Activated CD8-positive, alpha-beta T cell treated with anti-CD3 and anti-CD28 coated beads, Interleukin-2, amount 10 ng/mL, durations not matched to agents 7 days and 5 days (primary cell): ENCODE measurements at regions not wholly inside any gene's neighbourhood (a gene's known extent, or its start where the extent isn't known, plus 50 kb on each side); places are given as distances from the start of the nearest gene placed in this dataset.

Experiments
- ATAC-seq: fragments of 150-1000 bp; cut with Tn5 transposase; one replicate; pipeline ENCODE4 v1.10.0; 2021; ENCODE audit warnings: moderate library complexity
- CTCF ChIA-PET: fragments of 350-600 bp; sonication (Branson Sonifier 250); formaldehyde crosslinking; loops from one replicate; lab custom pipeline; 2021; ENCODE audit warnings: antibody characterized with exemption; lab: Charles Lee
- POLR2A ChIA-PET: fragments of 350-600 bp; sonication (Branson Sonifier 250); formaldehyde crosslinking; loops from one replicate; lab custom pipeline; 2021; ENCODE audit warnings: antibody characterized with exemption; lab: Charles Lee
- DNase-seq: peaks from one replicate; pipeline ENCODE4 v3.0.0-alpha.2; 2020
- H3K27ac Mint-ChIP-seq: one replicate; pipeline ENCODE4 v1.8.0; 2021; ENCODE audit warnings: mild to moderate bottlenecking, mixed read lengths
- H3K27me3 Mint-ChIP-seq: one replicate; pipeline ENCODE4 v1.8.0; 2021; ENCODE audit warnings: low read depth, mixed read lengths
- H3K36me3 Mint-ChIP-seq: one replicate; pipeline ENCODE4 v1.8.0; 2021; ENCODE audit warnings: low read depth, mixed read lengths
- H3K4me1 Mint-ChIP-seq: one replicate; pipeline ENCODE4 v1.8.0; 2021; ENCODE audit warnings: low read depth, mixed read lengths
- H3K4me3 Mint-ChIP-seq: one replicate; pipeline ENCODE4 v1.8.0; 2021; ENCODE audit warnings: mild to moderate bottlenecking, mixed read lengths
- H3K9me3 Mint-ChIP-seq: one replicate; pipeline ENCODE4 v1.8.0; 2022; ENCODE audit warnings: mixed read lengths; ENCODE audit not compliant: insufficient read depth

DNA sequence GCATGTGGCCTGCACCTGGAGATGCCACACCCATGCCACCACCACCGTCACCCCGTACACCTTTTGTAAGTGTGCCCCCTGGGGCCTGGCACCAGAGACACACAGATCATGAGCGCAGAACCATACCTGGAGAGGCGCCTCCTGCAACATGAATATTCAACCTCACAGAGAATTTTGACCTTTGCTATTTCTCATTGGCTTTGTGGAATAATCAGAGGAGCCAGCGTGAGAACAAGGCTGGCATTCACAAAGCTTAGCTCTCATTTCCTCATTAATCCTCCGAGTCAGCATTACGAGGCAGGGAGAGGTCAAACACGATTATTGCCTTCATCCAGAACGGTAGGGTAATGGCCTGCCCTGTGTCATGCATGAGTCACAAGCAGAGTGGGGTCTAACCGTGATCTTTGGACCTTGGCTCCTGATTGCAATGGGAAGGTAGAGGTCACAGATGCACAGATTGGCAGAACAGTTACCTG lies 73.0 kb upstream of the POMGNT2 start:
- DNase-seq: no peak
- no peak for ATAC-seq
- H3K4me1 Mint-ChIP-seq: peaks cover 46% of the 10 kb centered on the region
- ChIA-PET POLR2A (interaction anchor here (1.6 to 3.1 kb wide), 2 partner anchors 15 to 16 kb away, joined by 6 to 17 read pairs; no protein-coding TSS in a partner anchor), CTCF (interaction anchor here (1.1 to 3.3 kb wide), 4 partner anchors 16 to 325 kb away, joined by 3 to 37 read pairs (median 4); no protein-coding TSS in a partner anchor)
- no peak overlapping the region for H3K4me3 Mint-ChIP-seq
- H3K9me3 Mint-ChIP-seq: peaks cover 11% of the 10 kb centered on the region
- peak overlapping the region; percentile 93 for H3K27ac Mint-ChIP-seq
- H3K27me3 Mint-ChIP-seq: no peaks in the 10 kb centered on the region
- peaks cover 31% of the 10 kb centered on the region for H3K36me3 Mint-ChIP-seq

DNA sequence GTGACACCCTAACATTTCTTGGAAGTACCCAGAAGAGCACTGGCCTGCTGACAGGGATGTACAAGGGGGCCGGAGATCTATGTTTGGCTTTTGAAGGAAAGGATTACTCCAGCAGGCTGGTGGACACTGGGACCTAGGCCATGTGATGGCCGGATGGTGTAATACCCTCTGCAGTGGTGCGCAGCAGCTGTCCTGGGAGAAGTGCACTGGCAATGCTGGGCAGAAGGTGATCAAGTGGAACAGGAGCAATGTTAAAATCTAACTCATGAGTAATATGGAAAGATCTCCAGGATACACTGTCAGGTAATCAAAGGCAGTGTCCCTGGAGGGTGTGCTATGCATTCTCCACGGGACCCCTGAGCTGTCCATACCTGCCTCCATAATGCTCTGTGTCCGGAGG lies 71.2 kb upstream of the POMGNT2 start:
- H3K9me3 Mint-ChIP-seq: peaks cover 26% of the 10 kb centered on the region
- POLR2A ChIA-PET: no interaction called here

DNA sequence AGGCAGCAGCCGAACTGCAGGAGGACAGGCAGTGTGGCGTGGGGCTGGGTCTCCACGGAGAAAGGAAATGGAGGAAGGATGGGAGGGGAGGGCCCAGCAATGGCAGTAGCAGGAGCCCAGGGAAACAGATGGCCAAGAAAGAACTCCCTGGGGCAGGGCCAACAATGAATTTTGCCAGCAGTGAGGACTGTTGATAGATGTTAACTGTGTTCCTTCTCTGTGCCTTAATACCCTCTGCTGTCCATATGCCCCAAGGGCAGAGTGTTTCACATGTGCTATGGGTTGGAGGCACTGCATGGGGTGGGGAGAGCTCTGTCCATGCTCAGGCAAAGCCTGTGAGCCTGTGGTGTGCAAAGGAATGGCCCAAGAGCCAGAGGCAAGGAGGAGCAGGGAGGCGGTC lies 70.8 kb upstream of the POMGNT2 start:
- ATAC-seq: no peak
- Mint-ChIP-seq H3K36me3 (peaks cover 43% of the 10 kb centered on the region), H3K27ac (no peak overlapping the region), H3K4me3 (no peak overlapping the region), H3K9me3 (peaks cover 26% of the 10 kb centered on the region), H3K4me1 (peaks cover 38% of the 10 kb centered on the region), H3K27me3 (no peaks in the 10 kb centered on the region)
- no peak for DNase-seq
- ChIA-PET CTCF (interaction anchor here (3.1 kb wide), 1 partner anchor 14 kb away, joined by 18 read pairs; no protein-coding TSS in a partner anchor), POLR2A (no interaction called here)

More for the DNA sequence above, 71.2 kb upstream of the POMGNT2 start:
- H3K27ac Mint-ChIP-seq: peak overlapping the region; percentile 15
- no peak for ATAC-seq
- peaks cover 40% of the 10 kb centered on the region for H3K4me1 Mint-ChIP-seq
- DNase-seq: no peak
- H3K36me3 Mint-ChIP-seq: peaks cover 43% of the 10 kb centered on the region
- CTCF ChIA-PET: interaction anchor here (3.1 kb wide), 1 partner anchor 15 kb away, joined by 18 read pairs; no protein-coding TSS in a partner anchor
- no peaks in the 10 kb centered on the region for H3K27me3 Mint-ChIP-seq
- H3K4me3 Mint-ChIP-seq: no peak overlapping the region

DNA sequence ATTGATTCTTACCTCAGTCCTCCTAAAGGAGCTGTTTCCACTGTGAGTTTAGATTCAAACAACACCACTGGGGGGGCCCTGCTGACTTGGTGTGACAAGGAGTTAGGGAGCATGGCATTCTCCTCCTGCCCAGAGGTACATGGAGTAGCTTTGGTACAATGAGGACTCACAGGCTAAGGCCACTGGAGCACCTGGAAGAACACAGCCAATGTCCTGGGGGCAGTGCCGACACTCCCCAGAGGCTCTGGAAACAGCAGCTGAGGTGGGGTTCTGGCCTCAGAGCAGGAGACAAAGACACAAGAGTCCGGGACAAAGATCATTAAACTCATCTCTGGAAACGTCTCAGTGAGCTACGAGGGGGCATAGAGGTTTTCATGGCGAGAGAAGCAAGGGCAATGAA lies 69.7 kb upstream of the POMGNT2 start:
- peaks cover 34% of the 10 kb centered on the region for H3K36me3 Mint-ChIP-seq
- ChIA-PET CTCF (interaction anchor here (0.9 to 3.1 kb wide), 4 partner anchors 10 to 104 kb away, joined by 3 to 18 read pairs (median 3); no protein-coding TSS in a partner anchor), POLR2A (interaction anchor here (0.7 to 1.4 kb wide), 2 partner anchors 13 to 113 kb away, joined by 3 read pairs; no protein-coding TSS in a partner anchor)
- no peak overlapping the region for H3K4me3 Mint-ChIP-seq
- peaks cover 26% of the 10 kb centered on the region for H3K9me3 Mint-ChIP-seq
- peaks cover 27% of the 10 kb centered on the region for H3K4me1 Mint-ChIP-seq
- ATAC-seq: no peak
- no peak for DNase-seq
- no peak overlapping the region for H3K27ac Mint-ChIP-seq
- H3K27me3 Mint-ChIP-seq: no peaks in the 10 kb centered on the region

DNA sequence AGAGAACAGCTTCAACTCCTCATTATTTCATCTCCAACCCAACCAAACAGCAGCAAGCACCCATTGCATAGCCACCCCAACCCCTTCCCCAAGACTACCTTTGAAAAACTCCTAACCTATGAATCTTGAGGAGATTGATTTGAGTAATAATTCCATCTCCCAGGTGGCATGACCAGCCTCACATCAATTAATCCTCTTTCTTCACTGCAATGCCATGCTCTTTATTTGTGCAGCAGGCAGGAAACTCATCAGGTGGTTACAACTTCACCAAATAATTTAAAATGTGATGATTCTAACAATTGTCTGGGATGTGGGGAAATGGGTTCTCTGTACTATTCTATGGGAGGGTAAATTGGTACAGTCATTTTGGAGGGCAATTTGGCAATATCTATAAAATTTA lies 68.1 kb upstream of the POMGNT2 start:
- DNase-seq (no peak), ATAC-seq (no peak)
- Mint-ChIP-seq H3K4me1 (peaks cover 11% of the 10 kb centered on the region), H3K4me3 (no peak overlapping the region), H3K36me3 (peaks cover 27% of the 10 kb centered on the region), H3K9me3 (peaks cover 34% of the 10 kb centered on the region), H3K27me3 (no peaks in the 10 kb centered on the region), H3K27ac (no peak overlapping the region)
- ChIA-PET POLR2A (interaction anchor here (1.2 kb wide), 1 partner anchor 11 kb away, joined by 3 read pairs; no protein-coding TSS in a partner anchor), CTCF (interaction anchor here (1.0 to 3.1 kb wide), 2 partner anchors 12 to 204 kb away, joined by 3 to 18 read pairs; no protein-coding TSS in a partner anchor)

DNA sequence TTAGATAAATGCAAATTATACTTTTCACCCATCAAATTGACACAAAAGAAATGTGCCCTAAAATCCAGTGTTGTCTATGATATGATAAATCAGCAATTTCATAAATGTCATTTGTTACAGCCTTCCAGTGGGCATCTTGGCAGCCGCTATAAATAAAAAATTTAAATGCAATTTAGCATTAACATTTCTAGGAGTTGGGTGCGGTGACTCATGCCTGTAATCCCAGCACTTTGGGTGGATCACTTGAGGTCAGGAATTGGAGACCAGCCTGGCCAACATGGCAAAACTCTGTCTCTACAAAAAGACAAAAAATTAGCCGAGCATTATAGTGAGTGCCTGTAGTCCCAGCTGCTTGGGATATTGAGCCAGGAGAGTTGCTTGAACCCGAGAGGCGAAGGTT lies 65.9 kb upstream of the POMGNT2 start:
- no peak for ATAC-seq
- POLR2A ChIA-PET: no interaction called here
- H3K27ac Mint-ChIP-seq: no peak overlapping the region
- CTCF ChIA-PET: interaction anchor here (0.8 to 1.6 kb wide), 3 partner anchors 9 to 84 kb away, joined by 3 to 5 read pairs (median 3); no protein-coding TSS in a partner anchor
- H3K27me3 Mint-ChIP-seq: no peaks in the 10 kb centered on the region
- DNase-seq: no peak
- peaks cover under 1% of the 10 kb centered on the region for H3K4me1 Mint-ChIP-seq
- peaks cover 25% of the 10 kb centered on the region for H3K36me3 Mint-ChIP-seq
- no peak overlapping the region for H3K4me3 Mint-ChIP-seq
- H3K9me3 Mint-ChIP-seq: peaks cover 38% of the 10 kb centered on the region

DNA sequence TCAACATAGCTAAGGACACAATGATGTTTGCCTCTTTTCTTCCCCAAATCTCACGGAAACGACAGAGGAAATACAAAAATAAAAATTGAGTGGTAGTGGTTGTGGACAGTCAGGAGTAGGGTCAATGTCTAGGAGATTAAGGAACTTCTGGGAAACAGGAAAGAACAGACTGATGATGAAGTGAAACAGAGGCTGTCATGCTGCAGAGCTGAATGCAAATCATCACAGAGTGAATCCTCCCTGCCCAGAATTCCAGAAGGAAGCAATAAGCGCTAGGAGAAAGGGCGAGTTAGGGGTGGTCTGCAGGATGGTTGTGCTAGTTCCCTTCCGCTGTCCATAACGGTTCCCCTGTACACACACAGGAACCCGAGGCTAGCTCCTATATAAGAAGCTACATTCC lies 64.7 kb upstream of the POMGNT2 start:
- H3K4me3 Mint-ChIP-seq: no peak overlapping the region
- CTCF ChIA-PET: interaction anchor here (1.0 to 1.6 kb wide), 2 partner anchors 8 to 10 kb away, joined by 5 to 6 read pairs; no protein-coding TSS in a partner anchor

DNA sequence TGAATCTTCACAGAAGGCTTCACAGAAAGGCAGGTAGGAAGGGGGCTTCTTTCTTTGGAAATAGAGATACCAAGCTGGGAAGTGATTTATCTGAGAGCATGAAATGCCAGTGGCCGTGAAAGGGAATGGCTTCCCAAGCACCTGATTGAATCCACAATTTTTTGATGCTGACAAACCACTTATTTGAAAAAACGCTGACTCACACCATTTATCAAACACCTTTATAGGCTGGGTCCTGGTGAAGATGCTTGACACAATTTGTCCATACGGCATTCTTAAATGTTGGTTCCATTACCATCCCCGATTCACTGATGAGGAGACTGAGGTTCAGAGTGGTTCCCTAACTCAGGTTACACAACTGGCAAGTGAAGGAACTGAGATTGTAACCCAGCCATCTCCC lies 64.1 kb upstream of the POMGNT2 start:
- H3K36me3 Mint-ChIP-seq: peaks cover 35% of the 10 kb centered on the region
- DNase-seq: no peak
- peaks cover 52% of the 10 kb centered on the region for H3K9me3 Mint-ChIP-seq
- POLR2A ChIA-PET: no interaction called here
- H3K4me3 Mint-ChIP-seq: no peak overlapping the region
- H3K27ac Mint-ChIP-seq: no peak overlapping the region
- no peaks in the 10 kb centered on the region for H3K4me1 Mint-ChIP-seq
- CTCF ChIA-PET: no interaction called here
- H3K27me3 Mint-ChIP-seq: no peaks in the 10 kb centered on the region
- no peak for ATAC-seq

More for the DNA sequence above, 64.7 kb upstream of the POMGNT2 start:
- H3K27ac Mint-ChIP-seq: no peak overlapping the region
- ATAC-seq (no peak), DNase-seq (no peak)
- peaks cover 50% of the 10 kb centered on the region for H3K9me3 Mint-ChIP-seq
- POLR2A ChIA-PET: no interaction called here
- peaks cover 34% of the 10 kb centered on the region for H3K36me3 Mint-ChIP-seq
- no peaks in the 10 kb centered on the region for H3K4me1 Mint-ChIP-seq
- H3K27me3 Mint-ChIP-seq: no peaks in the 10 kb centered on the region

DNA sequence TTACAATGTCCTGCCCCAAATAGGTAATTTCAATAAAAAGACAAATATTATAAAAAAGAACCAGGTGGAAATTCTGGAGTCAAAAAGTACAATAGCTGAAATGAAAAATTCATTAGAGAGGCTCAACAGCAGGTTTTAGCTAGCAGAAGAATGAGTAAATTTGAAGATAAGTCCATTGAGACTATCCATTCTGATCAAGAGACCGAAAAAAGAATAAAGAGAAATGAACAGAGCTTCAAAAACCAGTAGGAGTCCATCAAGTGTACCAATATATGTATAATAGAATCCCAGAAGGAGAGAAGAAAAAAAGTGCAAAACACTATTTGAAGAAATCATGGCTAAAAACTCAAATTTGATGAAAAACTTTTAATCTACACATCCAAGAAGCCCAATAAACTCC lies 60.5 kb upstream of the POMGNT2 start:
- no peak for ATAC-seq
- no peak overlapping the region for H3K27ac Mint-ChIP-seq

DNA sequence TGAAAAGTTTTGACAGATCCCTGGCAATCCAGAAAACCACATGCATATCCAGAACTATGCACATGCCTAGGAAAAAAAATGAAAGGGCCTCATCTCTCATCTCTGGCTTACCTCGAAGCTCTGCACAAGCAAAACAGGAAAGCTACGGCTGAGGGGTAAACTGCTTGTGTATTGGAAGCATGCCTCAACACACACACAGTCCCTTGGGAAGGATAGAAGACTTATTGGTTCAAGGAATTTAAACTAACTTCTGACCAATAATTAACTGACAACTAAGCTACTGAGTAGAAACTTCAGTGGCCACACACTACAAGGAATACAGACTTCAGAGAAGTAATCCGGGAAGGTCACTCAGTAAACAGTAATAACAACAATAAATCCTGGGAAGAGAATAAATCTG lies 59.9 kb upstream of the POMGNT2 start:
- peaks cover 22% of the 10 kb centered on the region for H3K36me3 Mint-ChIP-seq
- peaks cover 35% of the 10 kb centered on the region for H3K9me3 Mint-ChIP-seq
- no peak for DNase-seq
- no peaks in the 10 kb centered on the region for H3K27me3 Mint-ChIP-seq
- H3K27ac Mint-ChIP-seq: no peak overlapping the region
- peaks cover 29% of the 10 kb centered on the region for H3K4me1 Mint-ChIP-seq
- CTCF ChIA-PET: interaction anchor here (1.0 to 1.7 kb wide), 3 partner anchors 14 to 337 kb away, joined by 3 to 4 read pairs (median 4); no protein-coding TSS in a partner anchor
- no peak overlapping the region for H3K4me3 Mint-ChIP-seq
- ATAC-seq: no peak
- POLR2A ChIA-PET: no interaction called here

More for the DNA sequence above, 60.5 kb upstream of the POMGNT2 start:
- Mint-ChIP-seq H3K27me3 (no peaks in the 10 kb centered on the region), H3K4me1 (peaks cover 29% of the 10 kb centered on the region), H3K9me3 (peaks cover 35% of the 10 kb centered on the region), H3K4me3 (no peak overlapping the region), H3K36me3 (peaks cover 22% of the 10 kb centered on the region)
- ChIA-PET POLR2A (no interaction called here), CTCF (interaction anchor here (1.0 to 1.3 kb wide), 2 partner anchors 14 to 337 kb away, joined by 3 to 4 read pairs; no protein-coding TSS in a partner anchor)
- DNase-seq: no peak

DNA sequence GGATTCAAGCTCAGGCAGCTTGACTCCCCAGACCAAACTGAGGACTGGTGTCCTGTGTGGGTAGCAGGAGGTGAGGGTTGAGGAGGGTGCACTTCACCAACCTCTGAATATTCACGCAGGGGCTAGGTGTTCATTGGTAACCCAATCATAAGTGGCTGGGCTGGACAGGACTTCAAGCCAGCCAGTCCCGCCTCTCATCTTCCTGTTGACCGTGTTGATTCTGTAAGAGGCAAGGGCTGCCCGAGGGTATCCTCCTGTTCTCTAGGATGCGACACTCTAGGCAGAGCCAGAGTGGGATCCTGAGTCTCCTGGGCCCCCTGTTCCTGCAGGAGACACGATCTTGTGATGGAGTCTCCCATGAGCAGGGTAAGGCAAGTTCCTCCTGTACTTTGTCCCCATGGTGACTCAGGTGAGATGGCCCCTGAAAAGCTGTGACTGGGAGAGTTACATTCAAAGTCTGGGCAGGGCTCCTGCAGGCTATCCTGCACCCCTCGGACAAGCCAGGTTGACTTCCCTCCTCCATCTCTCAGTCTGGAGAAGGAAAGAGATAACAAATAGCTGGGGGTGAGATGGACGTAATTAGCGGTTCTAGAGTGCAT lies 58.1 kb upstream of the POMGNT2 start:
- peaks cover 29% of the 10 kb centered on the region for H3K4me1 Mint-ChIP-seq
- ChIA-PET POLR2A (interaction anchor here (0.7 to 2.6 kb wide), 3 partner anchors 16 to 208 kb away, joined by 4 to 17 read pairs (median 11); partner anchors contain the start of gene SNRK), CTCF (interaction anchor here (1.1 to 5.0 kb wide), 10 partner anchors 11 to 338 kb away, joined by 3 to 63 read pairs (median 26); partner anchors contain the start of gene SNRK)
- peaks cover 20% of the 10 kb centered on the region for H3K36me3 Mint-ChIP-seq
- no peak overlapping the region for H3K4me3 Mint-ChIP-seq
- H3K27ac Mint-ChIP-seq: peak overlapping the region; percentile 99
- no peaks in the 10 kb centered on the region for H3K27me3 Mint-ChIP-seq
- no peak for DNase-seq
- ATAC-seq: no peak
- H3K9me3 Mint-ChIP-seq: peaks cover 28% of the 10 kb centered on the region
